GM12878 (cell line): ENCODE measurements at regions not wholly inside any gene's neighbourhood (a gene's known extent, or its start where the extent isn't known, plus 50 kb on each side); places are given as distances from the start of the nearest gene placed in this dataset.

Experiments used
- ATAC-seq: fragments of 200-7000 bp; cut with Tn5 transposase; 3 replicates; pipeline ENCODE4 v1.9.1; 2020; ENCODE audit warnings: mild to moderate bottlenecking, moderate library complexity
- BruUV-seq: library from RNA; stranded (reverse); fragments of 400-500 nt; replicated peaks from 2 replicates; lab custom pipeline; 2021; lab: Mats Ljungman, UMichigan
- CTCF ChIA-PET: fragments of 300-600 bp; sonication (Branson Sonifier 250); formaldehyde crosslinking; extraction: SDS; loops from one replicate; lab custom pipeline; 2021; ENCODE audit warnings: inconsistent platforms; lab: Yijun Ruan, JAX
- POLR2A ChIA-PET: fragments of 350-600 bp; formaldehyde crosslinking; extraction: SDS; loops from one replicate; lab custom pipeline; 2021; ENCODE audit warnings: inconsistent platforms; lab: Charles Lee
- RAD21 ChIA-PET: fragments of 300-600 bp; sonication (Branson Sonifier 250); formaldehyde crosslinking; loops from one replicate; lab custom pipeline; 2023; ENCODE audit warnings: antibody characterized with exemption; ENCODE audit not compliant: unreplicated experiment; lab: Charles Lee
- SMC1A ChIA-PET: fragments of 300-600 bp; sonication (Branson Sonifier 250); formaldehyde crosslinking; loops from one replicate; lab custom pipeline; 2023; ENCODE audit not compliant: unreplicated experiment, uncharacterized antibody; lab: Charles Lee
- DNase-seq: peaks from one replicate; pipeline ENCODE4 v3.0.0-alpha.2; 2011; ENCODE audit warnings: low read depth, low spot score
- FAIRE-seq: peaks from 3 replicates; lab custom pipeline; 2011; peaks lifted over from hg19 to GRCh38; lab: Jason Lieb, UNC
- H2AFZ ChIP-seq: 2 replicates; pipeline ENCODE4 v1.6.0; 2011; ENCODE audit warnings: low read depth, low read length, control low read depth; ENCODE audit not compliant: control insufficient read depth
- H3K27ac ChIP-seq: 2 replicates; pipeline ENCODE4 v1.5.1; 2011; ENCODE audit warnings: control low read depth; ENCODE audit not compliant: control insufficient read depth, insufficient read depth
- H3K27me3 ChIP-seq, 2 experiments: replicated peaks in 1 of 2; 2 replicates each; pipeline versions ENCODE4 v1.6.0 to v1.6.1; 2011; ENCODE audit warnings: low read length in 1 of 2; ENCODE audit not compliant: control insufficient read depth in 2 of 2, insufficient read depth in 2 of 2
- H3K36me3 ChIP-seq, 2 experiments: 2 replicates each; pipeline ENCODE4 v1.5.1; 2011; ENCODE audit warnings: low read length in 1 of 2; ENCODE audit not compliant: control insufficient read depth in 2 of 2, insufficient read depth in 2 of 2
- H3K4me1 ChIP-seq: 2 replicates; pipeline ENCODE4 v1.6.1; 2011; ENCODE audit warnings: mild to moderate bottlenecking, low read length, moderate library complexity, mixed read lengths; ENCODE audit not compliant: control insufficient read depth, insufficient read depth
- H3K4me2 ChIP-seq: 2 replicates; pipeline ENCODE4 v1.6.0; 2011; ENCODE audit warnings: control low read depth; ENCODE audit not compliant: control insufficient read depth, insufficient read depth
- H3K4me3 ChIP-seq: fragments of 200-600 bp; sonication (generic); 2 replicates; pipeline ENCODE4 v1.5.1; 2016
- H3K79me2 ChIP-seq: 2 replicates; pipeline ENCODE4 v1.6.0; 2011; ENCODE audit warnings: low read length; ENCODE audit not compliant: control insufficient read depth, insufficient read depth
- H3K9ac ChIP-seq: 2 replicates; pipeline ENCODE4 v1.8.0; 2011; ENCODE audit warnings: low read length, control low read depth, mixed read lengths; ENCODE audit not compliant: control insufficient read depth, insufficient read depth
- H3K9me3 ChIP-seq: replicated peaks from 3 replicates; pipeline ENCODE4 v1.5.1; 2011; ENCODE audit warnings: mild to moderate bottlenecking, low read length; ENCODE audit not compliant: control insufficient read depth, insufficient read depth
- H4K20me1 ChIP-seq: 2 replicates; pipeline ENCODE4 v1.6.0; 2011; ENCODE audit not compliant: control insufficient read depth, insufficient read depth
- CREB1 ChIP-seq: IDR thresholded peaks from 2 replicates; pipeline ENCODE4 v1.6.1; 2012; ENCODE audit warnings: low read depth, mild to moderate bottlenecking, inconsistent platforms
- HCFC1 ChIP-seq: fragments of 150-350 bp; IDR thresholded peaks from 2 replicates; pipeline ENCODE4 v1.6.1; 2014; ENCODE audit warnings: low read length
- MYC ChIP-seq: IDR thresholded peaks from 2 replicates; pipeline ENCODE4 v1.6.1; 2011; ENCODE audit warnings: mild to moderate bottlenecking, low read length, moderate library complexity, inconsistent platforms; ENCODE audit not compliant: insufficient read depth, insufficient replicate concordance, insufficient read length, severe bottlenecking
- NFYA ChIP-seq: IDR thresholded peaks from 2 replicates; pipeline ENCODE4 v1.6.1; 2011; ENCODE audit warnings: low read depth, mild to moderate bottlenecking, low read length, improper control_type of control experiment, borderline replicate concordance
- NR2F1 ChIP-seq: fragments of 450-650 bp; conservative IDR thresholded peaks from 2 replicates; pipeline ENCODE4 v1.6.1; 2017; ENCODE audit warnings: mild to moderate bottlenecking
- NRF1 ChIP-seq: conservative IDR thresholded peaks from 2 replicates; pipeline ENCODE4 v1.6.1; 2011; ENCODE audit warnings: mild to moderate bottlenecking, low read depth, low read length, improper control_type of control experiment
- POLR2AphosphoS5 ChIP-seq: IDR thresholded peaks from 2 replicates; pipeline ENCODE4 v1.6.1; 2011; ENCODE audit warnings: mild to moderate bottlenecking, low read length, inconsistent platforms
- RAD21 ChIP-seq: IDR thresholded peaks from 2 replicates; pipeline ENCODE4 v1.6.1; 2011; ENCODE audit warnings: mild to moderate bottlenecking, low read depth, low read length, moderate library complexity; ENCODE audit not compliant: insufficient read depth
- SMAD1 ChIP-seq: fragments of 450-650 bp; IDR thresholded peaks from 2 replicates; pipeline ENCODE4 v1.6.1; 2018; ENCODE audit warnings: mild to moderate bottlenecking, low read depth; ENCODE audit not compliant: partially characterized antibody
- SMAD5 ChIP-seq: IDR thresholded peaks from 2 replicates; pipeline ENCODE4 v1.6.1; 2016; ENCODE audit warnings: antibody characterized with exemption, low read depth
- SRF ChIP-seq, 2 experiments: IDR thresholded peaks; 2 replicates each; pipeline ENCODE4 v1.6.1; 2011; ENCODE audit warnings: low read depth in 2 of 2, low read length in 2 of 2, mild to moderate bottlenecking in 1 of 2, moderate library complexity in 1 of 2
- WGBS: methylation state at CpG from one replicate; pipeline ENCODE4 v1.1.6; 2016; ENCODE audit warnings: low lambda C conversion rate; ENCODE audit not compliant: insufficient replicate concordance, insufficient coverage; ENCODE audit errors: missing lambda C conversion rate; 5-methylcytosine and 5-hydroxymethylcytosine counted together
- in situ Hi-C: fragments of 300-500 bp; cut with MboI; formaldehyde crosslinking; loops from 9 replicates; pipeline ENCODE4 v1.14.3; 2018; ENCODE audit warnings: mixed read lengths
- intact Hi-C: fragments of 100-400 bp; cut with micrococcal nuclease; formaldehyde crosslinking; loops from one replicate; pipeline ENCODE4 v1.14.2; 2022; ENCODE audit not compliant: unreplicated experiment
- TF ChIP-seq, protein P1 (sequence below): IDR thresholded peaks from 2 replicates; pipeline ENCODE4 v1.6.1; 2011; ENCODE audit warnings: low read depth, mild to moderate bottlenecking, low read length, moderate library complexity, borderline replicate concordance; ENCODE audit errors: extremely low read depth
- TF ChIP-seq, protein P2 (sequence below): IDR thresholded peaks from 2 replicates; pipeline ENCODE4 v1.6.1; 2011; ENCODE audit warnings: borderline replicate concordance, low read depth, mild to moderate bottlenecking, moderate library complexity, mixed read lengths, low read length; ENCODE audit not compliant: insufficient read depth; ENCODE audit errors: extremely low read length
- TF ChIP-seq, protein P3 (sequence below): fragments of 450-650 bp; formaldehyde crosslinking; IDR thresholded peaks from 2 replicates; pipeline ENCODE4 v1.4.0; 2020; ENCODE audit warnings: mild to moderate bottlenecking, moderate library complexity
- TF ChIP-seq, protein P4 (sequence below): fragments of 450-650 bp; IDR thresholded peaks from 2 replicates; pipeline ENCODE4 v1.6.1; 2017; ENCODE audit warnings: mild to moderate bottlenecking
- TF ChIP-seq, protein P5 (sequence below): fragments of 450-650 bp; IDR thresholded peaks from 2 replicates; pipeline ENCODE4 v1.6.1; 2016; ENCODE audit warnings: mild to moderate bottlenecking

DNA sequence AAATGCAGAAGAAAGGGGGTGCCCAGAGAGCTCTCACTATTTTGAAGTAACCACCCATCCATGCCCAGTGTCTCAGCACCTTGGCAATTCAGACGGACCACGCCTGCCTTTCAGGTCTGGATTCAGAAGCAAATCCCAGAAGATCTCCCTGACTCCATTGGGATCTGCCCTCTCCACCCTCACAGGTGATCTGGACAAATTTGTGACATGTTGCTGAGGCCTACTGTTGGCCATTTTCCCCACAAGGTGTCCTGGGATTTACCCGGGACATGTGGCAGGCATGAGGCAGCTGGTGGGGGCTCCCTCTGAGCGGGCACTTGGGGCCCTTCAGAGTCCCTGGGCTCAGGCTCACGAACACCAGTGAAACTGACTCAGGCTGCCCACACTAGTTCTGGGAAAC, 51.9 kb upstream of the IYD start:
- H3K79me2 ChIP-seq, result no peaks in the 10 kb centered on the region
- intact Hi-C loops, result no loop called here
- CTCF ChIA-PET, result no interaction called here
- no peaks in the 10 kb centered on the region for H3K36me3 ChIP-seq
- RAD21 ChIA-PET, result no interaction called here
- no peak overlapping the region for H3K4me3 ChIP-seq
- in situ Hi-C loops, result no loop called here
- WGBS, result 1% methylated on average over 5 of the region's 5 CpGs
- no TSS peak for BruUV-seq
- no peak overlapping the region for H2AFZ ChIP-seq
- FAIRE-seq (no peak), DNase-seq (no peak), ATAC-seq (no peak)
- H3K9me3 ChIP-seq, result no peaks in the 10 kb centered on the region; the same call in 2 of the 3 replicates
- no peaks in the 10 kb centered on the region; a peak in 1 of 4 replicates for H3K27me3 ChIP-seq
- SMC1A ChIA-PET, result no interaction called here
- no peak overlapping the region for H3K9ac ChIP-seq
- POLR2A ChIA-PET, result no interaction called here
- H3K27ac ChIP-seq, result no peak overlapping the region
- no peaks in the 10 kb centered on the region for H4K20me1 ChIP-seq
- no peak overlapping the region for H3K4me2 ChIP-seq
- no peaks in the 10 kb centered on the region for H3K4me1 ChIP-seq
- TF ChIP-seq, protein P1, sequence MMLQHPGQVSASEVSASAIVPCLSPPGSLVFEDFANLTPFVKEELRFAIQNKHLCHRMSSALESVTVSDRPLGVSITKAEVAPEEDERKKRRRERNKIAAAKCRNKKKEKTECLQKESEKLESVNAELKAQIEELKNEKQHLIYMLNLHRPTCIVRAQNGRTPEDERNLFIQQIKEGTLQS, result no peak
- no peak for TF ChIP-seq CREB1
- TF ChIP-seq MYC, result no peak
- TF ChIP-seq RAD21, result no peak
- TF ChIP-seq, protein P2, sequence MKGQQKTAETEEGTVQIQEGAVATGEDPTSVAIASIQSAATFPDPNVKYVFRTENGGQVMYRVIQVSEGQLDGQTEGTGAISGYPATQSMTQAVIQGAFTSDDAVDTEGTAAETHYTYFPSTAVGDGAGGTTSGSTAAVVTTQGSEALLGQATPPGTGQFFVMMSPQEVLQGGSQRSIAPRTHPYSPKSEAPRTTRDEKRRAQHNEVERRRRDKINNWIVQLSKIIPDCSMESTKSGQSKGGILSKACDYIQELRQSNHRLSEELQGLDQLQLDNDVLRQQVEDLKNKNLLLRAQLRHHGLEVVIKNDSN, result no peak
- TF ChIP-seq, protein P3, sequence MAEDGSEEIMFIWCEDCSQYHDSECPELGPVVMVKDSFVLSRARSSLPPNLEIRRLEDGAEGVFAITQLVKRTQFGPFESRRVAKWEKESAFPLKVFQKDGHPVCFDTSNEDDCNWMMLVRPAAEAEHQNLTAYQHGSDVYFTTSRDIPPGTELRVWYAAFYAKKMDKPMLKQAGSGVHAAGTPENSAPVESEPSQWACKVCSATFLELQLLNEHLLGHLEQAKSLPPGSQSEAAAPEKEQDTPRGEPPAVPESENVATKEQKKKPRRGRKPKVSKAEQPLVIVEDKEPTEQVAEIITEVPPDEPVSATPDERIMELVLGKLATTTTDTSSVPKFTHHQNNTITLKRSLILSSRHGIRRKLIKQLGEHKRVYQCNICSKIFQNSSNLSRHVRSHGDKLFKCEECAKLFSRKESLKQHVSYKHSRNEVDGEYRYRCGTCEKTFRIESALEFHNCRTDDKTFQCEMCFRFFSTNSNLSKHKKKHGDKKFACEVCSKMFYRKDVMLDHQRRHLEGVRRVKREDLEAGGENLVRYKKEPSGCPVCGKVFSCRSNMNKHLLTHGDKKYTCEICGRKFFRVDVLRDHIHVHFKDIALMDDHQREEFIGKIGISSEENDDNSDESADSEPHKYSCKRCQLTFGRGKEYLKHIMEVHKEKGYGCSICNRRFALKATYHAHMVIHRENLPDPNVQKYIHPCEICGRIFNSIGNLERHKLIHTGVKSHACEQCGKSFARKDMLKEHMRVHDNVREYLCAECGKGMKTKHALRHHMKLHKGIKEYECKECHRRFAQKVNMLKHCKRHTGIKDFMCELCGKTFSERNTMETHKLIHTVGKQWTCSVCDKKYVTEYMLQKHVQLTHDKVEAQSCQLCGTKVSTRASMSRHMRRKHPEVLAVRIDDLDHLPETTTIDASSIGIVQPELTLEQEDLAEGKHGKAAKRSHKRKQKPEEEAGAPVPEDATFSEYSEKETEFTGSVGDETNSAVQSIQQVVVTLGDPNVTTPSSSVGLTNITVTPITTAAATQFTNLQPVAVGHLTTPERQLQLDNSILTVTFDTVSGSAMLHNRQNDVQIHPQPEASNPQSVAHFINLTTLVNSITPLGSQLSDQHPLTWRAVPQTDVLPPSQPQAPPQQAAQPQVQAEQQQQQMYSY (CRISPR knock-in tag), result no peak
- no peak for TF ChIP-seq NR2F1
- no peak for TF ChIP-seq NRF1
- no peak for TF ChIP-seq SMAD5
- no peak for TF ChIP-seq SMAD1
- no peak for TF ChIP-seq SRF (IDR thresholded peaks at IDR 0.05; ENCODE audit: low read depth in 2 of 2, low read length in 2 of 2)
- TF ChIP-seq POLR2AphosphoS5, result no peak
- TF ChIP-seq, protein P4, sequence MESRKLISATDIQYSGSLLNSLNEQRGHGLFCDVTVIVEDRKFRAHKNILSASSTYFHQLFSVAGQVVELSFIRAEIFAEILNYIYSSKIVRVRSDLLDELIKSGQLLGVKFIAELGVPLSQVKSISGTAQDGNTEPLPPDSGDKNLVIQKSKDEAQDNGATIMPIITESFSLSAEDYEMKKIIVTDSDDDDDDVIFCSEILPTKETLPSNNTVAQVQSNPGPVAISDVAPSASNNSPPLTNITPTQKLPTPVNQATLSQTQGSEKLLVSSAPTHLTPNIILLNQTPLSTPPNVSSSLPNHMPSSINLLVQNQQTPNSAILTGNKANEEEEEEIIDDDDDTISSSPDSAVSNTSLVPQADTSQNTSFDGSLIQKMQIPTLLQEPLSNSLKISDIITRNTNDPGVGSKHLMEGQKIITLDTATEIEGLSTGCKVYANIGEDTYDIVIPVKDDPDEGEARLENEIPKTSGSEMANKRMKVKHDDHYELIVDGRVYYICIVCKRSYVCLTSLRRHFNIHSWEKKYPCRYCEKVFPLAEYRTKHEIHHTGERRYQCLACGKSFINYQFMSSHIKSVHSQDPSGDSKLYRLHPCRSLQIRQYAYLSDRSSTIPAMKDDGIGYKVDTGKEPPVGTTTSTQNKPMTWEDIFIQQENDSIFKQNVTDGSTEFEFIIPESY, result no peak
- TF ChIP-seq, protein P5, sequence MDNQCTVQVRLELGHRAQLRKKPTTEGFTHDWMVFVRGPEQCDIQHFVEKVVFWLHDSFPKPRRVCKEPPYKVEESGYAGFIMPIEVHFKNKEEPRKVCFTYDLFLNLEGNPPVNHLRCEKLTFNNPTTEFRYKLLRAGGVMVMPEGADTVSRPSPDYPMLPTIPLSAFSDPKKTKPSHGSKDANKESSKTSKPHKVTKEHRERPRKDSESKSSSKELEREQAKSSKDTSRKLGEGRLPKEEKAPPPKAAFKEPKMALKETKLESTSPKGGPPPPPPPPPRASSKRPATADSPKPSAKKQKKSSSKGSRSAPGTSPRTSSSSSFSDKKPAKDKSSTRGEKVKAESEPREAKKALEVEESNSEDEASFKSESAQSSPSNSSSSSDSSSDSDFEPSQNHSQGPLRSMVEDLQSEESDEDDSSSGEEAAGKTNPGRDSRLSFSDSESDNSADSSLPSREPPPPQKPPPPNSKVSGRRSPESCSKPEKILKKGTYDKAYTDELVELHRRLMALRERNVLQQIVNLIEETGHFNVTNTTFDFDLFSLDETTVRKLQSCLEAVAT, result no peak
- TF ChIP-seq NFYA, result no peak
- no peak for TF ChIP-seq HCFC1
